GM19468 (cell line): ENCODE measurements at regions not wholly inside any gene's neighbourhood (a gene's known extent, or its start where the extent isn't known, plus 50 kb on each side); places are given as distances from the start of the nearest gene placed in this dataset.

Experiments
- ATAC-seq: cut with Tn5 transposase; IDR thresholded peaks from one replicate; pipeline ENCODE4 v1.9.1; 2021; ENCODE audit warnings: mild to moderate bottlenecking, moderate library complexity, moderate number of reproducible peaks; ENCODE audit not compliant: unreplicated experiment; ENCODE audit errors: extremely low read depth

- ATAC-seq: no peak
Measured at GRCh38 chr2:18911416-18911815, 322.0 kb upstream of the NT5C1B start.

- no peak for ATAC-seq
Measured at GRCh38 chr2:18910843-18911242, 321.5 kb upstream of the NT5C1B start.

- no peak for ATAC-seq
Measured at GRCh38 chr2:18907937-18908336, 318.6 kb upstream of the NT5C1B start.

- ATAC-seq: no peak
Measured at GRCh38 chr2:18907508-18907907, 318.1 kb upstream of the NT5C1B start.

- peak; percentile 94 for ATAC-seq
Measured at GRCh38 chr2:18903750-18904149, 314.4 kb upstream of the NT5C1B start.

GRCh38 chr2:18901242-18901641, 311.9 kb upstream of the NT5C1B start:
- no peak for ATAC-seq

GRCh38 chr2:18900691-18901141, 311.3 kb upstream of the NT5C1B start:
- no peak for ATAC-seq

GRCh38 chr2:18899725-18900124, 310.4 kb upstream of the NT5C1B start:
- no peak for ATAC-seq

- no peak for ATAC-seq
Measured at GRCh38 chr2:18898271-18898670, 308.9 kb upstream of the NT5C1B start.

GRCh38 chr2:18896125-18896764, 306.9 kb upstream of the NT5C1B start:
- ATAC-seq: no peak

- ATAC-seq: no peak
Measured at GRCh38 chr2:18891600-18892345, 302.4 kb upstream of the NT5C1B start.

GRCh38 chr2:18889565-18890332, 300.4 kb upstream of the NT5C1B start:
- ATAC-seq: no peak

- ATAC-seq: no peak
Measured at GRCh38 chr2:18885457-18885856, 296.1 kb upstream of the NT5C1B start.

- ATAC-seq: no peak
Measured at GRCh38 chr2:18883616-18884456, 294.5 kb upstream of the NT5C1B start.

- ATAC-seq: no peak
Measured at GRCh38 chr2:18871430-18871829, 282.1 kb upstream of the NT5C1B start.

GRCh38 chr2:18870307-18870706, 280.9 kb upstream of the NT5C1B start:
- no peak for ATAC-seq

GRCh38 chr2:18861951-18862350, 272.6 kb upstream of the NT5C1B start:
- no peak for ATAC-seq

- ATAC-seq: no peak
Measured at GRCh38 chr2:18860179-18860578, 270.8 kb upstream of the NT5C1B start.

- no peak for ATAC-seq
Measured at GRCh38 chr2:18856765-18857164, 267.4 kb upstream of the NT5C1B start.

- no peak for ATAC-seq
Measured at GRCh38 chr2:18855027-18855426, 265.7 kb upstream of the NT5C1B start.
